Progenitor cell of endocrine pancreas (in vitro differentiated cells): ENCODE measurements at regions not wholly inside any gene's neighbourhood (a gene's known extent, or its start where the extent isn't known, plus 50 kb on each side); places are given as distances from the start of the nearest gene placed in this dataset.

ENCODE experiments used
- DNase-seq: peaks from one replicate; pipeline ENCODE4 v3.0.0; 2021; ENCODE audit warnings: low spot score; ENCODE audit not compliant: unreplicated experiment
- H3K27ac Mint-ChIP-seq: 2 replicates; pipeline ENCODE4 v1.8.0; 2021; ENCODE audit warnings: mild to moderate bottlenecking, moderate library complexity, mixed read lengths
- H3K27me3 Mint-ChIP-seq: 2 replicates; pipeline ENCODE4 v1.8.0; 2021; ENCODE audit warnings: mixed read lengths
- H3K36me3 Mint-ChIP-seq: 2 replicates; pipeline ENCODE4 v1.8.0; 2022; ENCODE audit warnings: mixed read lengths; ENCODE audit not compliant: insufficient read depth
- H3K4me1 Mint-ChIP-seq: 2 replicates; pipeline ENCODE4 v1.8.0; 2021; ENCODE audit warnings: low read depth, mixed read lengths
- H3K4me3 Mint-ChIP-seq: 2 replicates; pipeline ENCODE4 v1.8.0; 2021; ENCODE audit warnings: low read depth, mild to moderate bottlenecking, moderate library complexity, mixed read lengths
- H3K9me3 Mint-ChIP-seq: 2 replicates; pipeline ENCODE4 v1.8.0; 2021; ENCODE audit warnings: low read depth, mixed read lengths
- CTCF ChIP-seq: fragments of 200-600 bp; sonication (generic); IDR thresholded peaks from one replicate; pipeline ENCODE4 v1.5.0; 2021; ENCODE audit warnings: antibody characterized with exemption, mild to moderate bottlenecking; ENCODE audit not compliant: unreplicated experiment

GRCh38 chr20:60321601-60322000 is 363.4 kb downstream of the CDH26 start:
- no peak for TF ChIP-seq CTCF
- DNase-seq, result no peak
- no peaks in the 10 kb centered on the region for H3K36me3 Mint-ChIP-seq
- no peak overlapping the region for H3K4me3 Mint-ChIP-seq
- H3K4me1 Mint-ChIP-seq, result no peaks in the 10 kb centered on the region
- no peak overlapping the region for H3K27ac Mint-ChIP-seq
- H3K27me3 Mint-ChIP-seq, result peaks cover 19% of the 10 kb centered on the region
- no peaks in the 10 kb centered on the region for H3K9me3 Mint-ChIP-seq

GRCh38 chr20:60326821-60327220 is 368.6 kb downstream of the CDH26 start:
- H3K4me1 Mint-ChIP-seq, result peaks cover 3% of the 10 kb centered on the region
- H3K27ac Mint-ChIP-seq, result no peak overlapping the region
- H3K9me3 Mint-ChIP-seq, result no peaks in the 10 kb centered on the region
- DNase-seq, result no peak
- H3K36me3 Mint-ChIP-seq, result no peaks in the 10 kb centered on the region
- H3K4me3 Mint-ChIP-seq, result no peak overlapping the region
- H3K27me3 Mint-ChIP-seq, result peaks cover 10% of the 10 kb centered on the region
- no peak for TF ChIP-seq CTCF

- Mint-ChIP-seq H3K36me3 (no peaks in the 10 kb centered on the region), H3K27me3 (peaks cover 10% of the 10 kb centered on the region), H3K4me3 (no peak overlapping the region), H3K4me1 (peaks cover 3% of the 10 kb centered on the region), H3K27ac (no peak overlapping the region), H3K9me3 (no peaks in the 10 kb centered on the region)
- no peak for TF ChIP-seq CTCF
- no peak for DNase-seq
Measured at GRCh38 chr20:60327971-60328660, 369.9 kb downstream of the CDH26 start.

GRCh38 chr20:60330461-60330860 is 372.2 kb downstream of the CDH26 start:
- H3K4me3 Mint-ChIP-seq, result no peak overlapping the region
- H3K36me3 Mint-ChIP-seq, result no peaks in the 10 kb centered on the region
- H3K27ac Mint-ChIP-seq, result no peak overlapping the region
- peaks cover 3% of the 10 kb centered on the region for H3K4me1 Mint-ChIP-seq
- no peak for DNase-seq
- peaks cover 10% of the 10 kb centered on the region for H3K27me3 Mint-ChIP-seq
- TF ChIP-seq CTCF, result no peak
- H3K9me3 Mint-ChIP-seq, result no peaks in the 10 kb centered on the region

GRCh38 chr20:60331688-60332300 is 373.6 kb downstream of the CDH26 start:
- DNase-seq, result no peak
- H3K27me3 Mint-ChIP-seq, result peaks cover 9% of the 10 kb centered on the region
- H3K9me3 Mint-ChIP-seq, result no peaks in the 10 kb centered on the region
- H3K4me3 Mint-ChIP-seq, result no peak overlapping the region
- H3K4me1 Mint-ChIP-seq, result peaks cover 3% of the 10 kb centered on the region
- H3K27ac Mint-ChIP-seq, result no peak overlapping the region
- TF ChIP-seq CTCF, result no peak
- H3K36me3 Mint-ChIP-seq, result no peaks in the 10 kb centered on the region
